Neural progenitor cell (in vitro differentiated cells): ENCODE measurements at regions not wholly inside any gene's neighbourhood (a gene's known extent, or its start where the extent isn't known, plus 50 kb on each side); places are given as distances from the start of the nearest gene placed in this dataset.

ENCODE experiments used
- CTCF ChIP-seq: fragments of 200-600 bp; sonication (generic); IDR thresholded peaks from 2 replicates; pipeline ENCODE4 v1.5.1; 2017; ENCODE audit warnings: antibody characterized with exemption, mild to moderate bottlenecking
- EZH2 ChIP-seq: fragments of 200-600 bp; sonication (generic); IDR thresholded peaks from 2 replicates; pipeline ENCODE4 v1.6.1; 2017; ENCODE audit warnings: antibody characterized with exemption, mild to moderate bottlenecking, moderate library complexity
- EZH2phosphoT487 ChIP-seq: fragments of 200-600 bp; sonication (generic); IDR thresholded peaks from 2 replicates; pipeline ENCODE4 v1.6.1; 2017; ENCODE audit warnings: antibody characterized with exemption

- TF ChIP-seq CTCF, result no peak
- no peak for TF ChIP-seq EZH2phosphoT487
- TF ChIP-seq EZH2, result no peak
These were observed 101.0 kb upstream of the SHISA6 start for GRCh38 chr17:11140043-11140442.
